Cortex of kidney (tissue), 1 donor: ENCODE measurements at regions not wholly inside any gene's neighbourhood (a gene's known extent, or its start where the extent isn't known, plus 50 kb on each side); places are given as distances from the start of the nearest gene placed in this dataset.

Experiments used
- DNase-seq: peaks from one replicate; lab custom pipeline; 2025; lab: John Stamatoyannopoulos, UW

GRCh38 chr10:78744056-78744455 lies 324.7 kb upstream of the ZMIZ1 start:
- DNase-seq = no peak

- DNase-seq = no peak
Observed at GRCh38 chr10:78744491-78745090, 324.2 kb upstream of the ZMIZ1 start.

GRCh38 chr10:78745441-78745840 lies 323.3 kb upstream of the ZMIZ1 start:
- DNase-seq = no peak

- no peak for DNase-seq
Observed at GRCh38 chr10:78746155-78746763, 322.5 kb upstream of the ZMIZ1 start.

GRCh38 chr10:78747401-78748234 lies 321.1 kb upstream of the ZMIZ1 start:
- no peak for DNase-seq

- DNase-seq = no peak
Observed at GRCh38 chr10:78748235-78748533, 320.6 kb upstream of the ZMIZ1 start.

GRCh38 chr10:78749200-78749599 lies 319.6 kb upstream of the ZMIZ1 start:
- no peak for DNase-seq

GRCh38 chr10:78749898-78750297 lies 318.9 kb upstream of the ZMIZ1 start:
- DNase-seq = no peak

GRCh38 chr10:78750418-78750817 lies 318.3 kb upstream of the ZMIZ1 start:
- DNase-seq = no peak

- DNase-seq = no peak
Observed at GRCh38 chr10:78751716-78752115, 317.1 kb upstream of the ZMIZ1 start.

GRCh38 chr10:78752221-78752620 lies 316.5 kb upstream of the ZMIZ1 start:
- no peak for DNase-seq

GRCh38 chr10:78752708-78753107 lies 316.1 kb upstream of the ZMIZ1 start:
- no peak for DNase-seq

- no peak for DNase-seq
Observed at GRCh38 chr10:78754269-78755062, 314.3 kb upstream of the ZMIZ1 start.

- DNase-seq = no peak
Observed at GRCh38 chr10:78755063-78755701, 313.6 kb upstream of the ZMIZ1 start.

GRCh38 chr10:78755877-78756455 lies 312.8 kb upstream of the ZMIZ1 start:
- DNase-seq = no peak

GRCh38 chr10:78756604-78757343 lies 312.0 kb upstream of the ZMIZ1 start:
- DNase-seq = no peak

- DNase-seq = no peak
Observed at GRCh38 chr10:78757344-78757925, 311.3 kb upstream of the ZMIZ1 start.

- no peak for DNase-seq
Observed at GRCh38 chr10:78758176-78758575, 310.6 kb upstream of the ZMIZ1 start.

- no peak for DNase-seq
Observed at GRCh38 chr10:78759456-78760120, 309.2 kb upstream of the ZMIZ1 start.
